Loucy (cell line): ENCODE measurements at regions not wholly inside any gene's neighbourhood (a gene's known extent, or its start where the extent isn't known, plus 50 kb on each side); places are given as distances from the start of the nearest gene placed in this dataset.

Source experiments
- H2AFZ ChIP-seq: fragments of 200-600 bp; sonication (generic); 2 replicates; pipeline ENCODE4 v1.6.0; 2016; ENCODE audit warnings: antibody characterized with exemption, mild to moderate bottlenecking, low read length, moderate library complexity
- H3F3A ChIP-seq: fragments of 200-600 bp; 2 replicates; pipeline ENCODE4 v1.6.0; 2016; ENCODE audit warnings: antibody characterized with exemption, low read depth, mild to moderate bottlenecking
- H3K27me3 ChIP-seq: fragments of 200-600 bp; sonication (generic); 2 replicates; pipeline ENCODE4 v1.6.1; 2014; ENCODE audit warnings: low read length, mild to moderate bottlenecking; ENCODE audit not compliant: insufficient read depth, poor library complexity, severe bottlenecking
- H3K36me3 ChIP-seq: fragments of 200-600 bp; sonication (generic); 2 replicates; pipeline ENCODE4 v1.6.1; 2016; ENCODE audit warnings: low read length; ENCODE audit not compliant: insufficient read depth
- H3K4me1 ChIP-seq: fragments of 200-600 bp; sonication (generic); 2 replicates; pipeline ENCODE4 v1.5.1; 2014; ENCODE audit warnings: low read length, mild to moderate bottlenecking; ENCODE audit not compliant: insufficient read depth, poor library complexity, severe bottlenecking
- H3K4me2 ChIP-seq: fragments of 200-600 bp; sonication (generic); 2 replicates; pipeline ENCODE4 v1.6.0; 2014; ENCODE audit warnings: antibody characterized with exemption, low read length, low read depth, mild to moderate bottlenecking; ENCODE audit not compliant: poor library complexity, severe bottlenecking
- H3K4me3 ChIP-seq: fragments of 200-600 bp; sonication (generic); 2 replicates; pipeline ENCODE4 v1.5.1; 2014; ENCODE audit warnings: low read length, mild to moderate bottlenecking, mixed read lengths; ENCODE audit not compliant: poor library complexity, severe bottlenecking
- H3K79me2 ChIP-seq: fragments of 200-600 bp; sonication (generic); 2 replicates; pipeline ENCODE4 v1.6.1; 2014; ENCODE audit warnings: low read length; ENCODE audit not compliant: insufficient read depth
- H3K9ac ChIP-seq: fragments of 200-600 bp; sonication (generic); 2 replicates; pipeline ENCODE4 v1.6.0; 2014; ENCODE audit warnings: mild to moderate bottlenecking, low read depth, low read length, moderate library complexity; ENCODE audit not compliant: poor library complexity, severe bottlenecking
- H3K9me2 ChIP-seq: fragments of 200-600 bp; sonication (generic); replicated peaks from 2 replicates; pipeline ENCODE4 v1.6.1; 2016; ENCODE audit warnings: low read depth, low read length, mixed read lengths
- H3K9me3 ChIP-seq: fragments of 200-600 bp; sonication (generic); 2 replicates; pipeline ENCODE4 v1.6.1; 2014; ENCODE audit warnings: mild to moderate bottlenecking, antibody characterized with exemption, low read length, low read depth; ENCODE audit not compliant: insufficient read depth
- H4K20me1 ChIP-seq: fragments of 200-600 bp; sonication (generic); 2 replicates; pipeline ENCODE4 v1.6.0; 2014; ENCODE audit warnings: antibody characterized with exemption, low read length, mild to moderate bottlenecking; ENCODE audit not compliant: insufficient read depth, poor library complexity, severe bottlenecking
- EZH2phosphoT487 ChIP-seq: fragments of 200-600 bp; IDR thresholded peaks from 2 replicates; pipeline ENCODE4 v1.6.1; 2018; ENCODE audit warnings: antibody characterized with exemption, mild to moderate bottlenecking, moderate library complexity, borderline replicate concordance
- TF ChIP-seq, protein P1 (sequence below): fragments of 200-600 bp; sonication (generic); conservative IDR thresholded peaks from 2 replicates; pipeline ENCODE4 v1.5.1; 2014; ENCODE audit warnings: mild to moderate bottlenecking, antibody characterized with exemption, low read length

DNA sequence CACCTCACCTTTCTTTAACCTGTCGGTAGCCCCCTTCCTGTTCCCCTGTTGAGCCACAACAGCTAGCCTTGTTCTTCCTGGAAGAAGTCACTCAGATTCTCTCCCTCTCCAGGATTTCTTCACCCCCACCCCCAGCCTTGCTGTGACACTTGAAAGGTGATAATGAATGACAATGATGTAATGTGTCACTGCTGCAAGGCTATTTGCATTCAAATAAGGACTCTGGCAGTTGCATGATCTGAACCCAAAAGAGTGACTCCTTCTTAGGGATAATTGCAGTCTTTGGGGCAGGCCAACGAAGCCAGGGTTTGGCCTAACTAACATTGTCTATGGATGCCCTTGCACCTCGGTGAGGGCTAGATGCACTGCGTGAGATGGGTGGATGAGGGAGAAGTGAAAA, 154.4 kb upstream of the CLINT1 start:
- no peaks in the 10 kb centered on the region for H3K36me3 ChIP-seq
- no peaks in the 10 kb centered on the region for H3K9me3 ChIP-seq
- no peaks in the 10 kb centered on the region for H3K79me2 ChIP-seq
- TF ChIP-seq, protein P1, sequence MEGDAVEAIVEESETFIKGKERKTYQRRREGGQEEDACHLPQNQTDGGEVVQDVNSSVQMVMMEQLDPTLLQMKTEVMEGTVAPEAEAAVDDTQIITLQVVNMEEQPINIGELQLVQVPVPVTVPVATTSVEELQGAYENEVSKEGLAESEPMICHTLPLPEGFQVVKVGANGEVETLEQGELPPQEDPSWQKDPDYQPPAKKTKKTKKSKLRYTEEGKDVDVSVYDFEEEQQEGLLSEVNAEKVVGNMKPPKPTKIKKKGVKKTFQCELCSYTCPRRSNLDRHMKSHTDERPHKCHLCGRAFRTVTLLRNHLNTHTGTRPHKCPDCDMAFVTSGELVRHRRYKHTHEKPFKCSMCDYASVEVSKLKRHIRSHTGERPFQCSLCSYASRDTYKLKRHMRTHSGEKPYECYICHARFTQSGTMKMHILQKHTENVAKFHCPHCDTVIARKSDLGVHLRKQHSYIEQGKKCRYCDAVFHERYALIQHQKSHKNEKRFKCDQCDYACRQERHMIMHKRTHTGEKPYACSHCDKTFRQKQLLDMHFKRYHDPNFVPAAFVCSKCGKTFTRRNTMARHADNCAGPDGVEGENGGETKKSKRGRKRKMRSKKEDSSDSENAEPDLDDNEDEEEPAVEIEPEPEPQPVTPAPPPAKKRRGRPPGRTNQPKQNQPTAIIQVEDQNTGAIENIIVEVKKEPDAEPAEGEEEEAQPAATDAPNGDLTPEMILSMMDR: no peak
- no peak for TF ChIP-seq EZH2phosphoT487
- no peak overlapping the region for H3K9ac ChIP-seq
- H3K27me3 ChIP-seq: no peaks in the 10 kb centered on the region
- no peak overlapping the region for H2AFZ ChIP-seq
- no peaks in the 10 kb centered on the region for H3F3A ChIP-seq
- H3K4me3 ChIP-seq: no peak overlapping the region
- no peaks in the 10 kb centered on the region for H4K20me1 ChIP-seq
- no peak overlapping the region for H3K4me2 ChIP-seq
- H3K4me1 ChIP-seq: no peaks in the 10 kb centered on the region
- no peaks in the 10 kb centered on the region for H3K9me2 ChIP-seq

DNA sequence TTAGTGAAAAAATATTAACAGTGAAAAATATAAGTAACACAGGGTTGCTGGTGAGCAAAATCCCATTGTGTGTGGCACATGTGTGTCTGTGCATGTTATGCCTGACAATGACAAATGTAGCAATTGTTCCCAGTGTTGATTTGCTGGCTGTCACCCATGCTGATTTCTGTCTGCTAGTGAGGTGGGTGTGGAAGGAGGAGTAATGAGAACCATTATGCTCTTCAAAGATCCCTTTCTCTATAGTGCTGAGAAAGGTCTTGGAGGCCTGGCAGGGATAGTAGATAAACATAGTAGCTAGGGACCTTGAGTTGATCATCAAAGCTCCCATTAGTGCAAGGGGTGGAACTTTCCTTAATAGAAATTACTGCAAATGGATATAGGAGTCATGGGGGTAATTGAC, 152.5 kb upstream of the CLINT1 start:
- Histone ChIP-seq H3K27me3 (no peaks in the 10 kb centered on the region), H4K20me1 (no peaks in the 10 kb centered on the region), H3K4me1 (no peaks in the 10 kb centered on the region), H3K4me2 (no peak overlapping the region), H2AFZ (no peak overlapping the region), H3K36me3 (no peaks in the 10 kb centered on the region), H3K79me2 (no peaks in the 10 kb centered on the region), H3K9ac (no peak overlapping the region), H3K9me2 (no peaks in the 10 kb centered on the region), H3K4me3 (no peak overlapping the region), H3F3A (no peaks in the 10 kb centered on the region), H3K9me3 (no peaks in the 10 kb centered on the region)
- no peak for TF ChIP-seq EZH2phosphoT487
- TF ChIP-seq, protein P1: no peak

DNA sequence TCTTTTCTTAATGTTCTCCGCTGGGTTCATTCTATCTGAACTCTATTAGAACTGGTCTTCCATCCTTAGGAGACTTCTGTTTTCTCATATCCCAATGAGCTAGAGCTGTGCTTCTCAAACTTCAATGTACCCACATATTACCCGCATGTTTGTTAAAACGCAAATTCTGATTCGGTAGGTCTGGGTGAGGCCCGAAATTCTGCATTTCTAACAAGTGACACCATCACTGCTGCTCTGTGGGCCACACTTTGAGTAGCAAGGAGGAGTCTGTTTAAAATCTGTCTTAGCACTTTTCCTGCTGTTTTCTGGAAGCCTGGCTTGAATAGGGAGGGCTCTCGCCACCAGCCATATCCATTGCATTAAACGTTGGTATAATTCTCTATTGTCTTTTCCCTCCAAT, 151.9 kb upstream of the CLINT1 start:
- Histone ChIP-seq H3K4me2 (no peak overlapping the region), H3K27me3 (no peaks in the 10 kb centered on the region), H2AFZ (no peak overlapping the region), H4K20me1 (no peaks in the 10 kb centered on the region), H3K9me3 (no peaks in the 10 kb centered on the region), H3K36me3 (no peaks in the 10 kb centered on the region), H3K4me3 (no peak overlapping the region), H3K9ac (no peak overlapping the region), H3K79me2 (no peaks in the 10 kb centered on the region), H3K9me2 (no peaks in the 10 kb centered on the region), H3K4me1 (no peaks in the 10 kb centered on the region), H3F3A (no peaks in the 10 kb centered on the region)
- no peak for TF ChIP-seq EZH2phosphoT487
- TF ChIP-seq, protein P1: no peak
